Stomach (tissue), 8 donors: ENCODE measurements at regions not wholly inside any gene's neighbourhood (a gene's known extent, or its start where the extent isn't known, plus 50 kb on each side); places are given as distances from the start of the nearest gene placed in this dataset.

Experiments
- DNase-seq, 2 donors: peaks; one replicate each; pipeline versions ENCODE4 v3.0.0 to v3.0.0-alpha.2; 2013 to 2019
- H3K27ac ChIP-seq, 5 donors: fragments of 200-600 bp in 4 of 5; sonication (generic) in 4 of 5; one replicate each; pipeline ENCODE4 v1.5.1; 2013 to 2019; ENCODE audit warnings: mild to moderate bottlenecking in 1 of 5, moderate library complexity in 1 of 5
- H3K27me3 ChIP-seq, 3 donors: fragments of 200-600 bp; sonication (generic); one replicate each; pipeline ENCODE4 v1.5.1; 2017 to 2019; ENCODE audit warnings: mixed run types in 1 of 3
- H3K36me3 ChIP-seq, 4 donors: fragments of 200-600 bp; sonication (generic); 1 replicate in 3 of 4; 2 replicates in 1 of 4; pipeline ENCODE4 v1.5.1; 2016 to 2019
- H3K4me1 ChIP-seq, 4 donors: fragments of 200-600 bp; sonication (generic); one replicate each; pipeline ENCODE4 v1.5.1; 2016 to 2019
- H3K4me3 ChIP-seq, 4 donors: fragments of 200-600 bp; sonication (generic) in 3 of 4; one replicate each; pipeline ENCODE4 v1.5.1; 2016 to 2019; ENCODE audit warnings: mild to moderate bottlenecking in 1 of 4
- H3K9me3 ChIP-seq, 4 donors: fragments of 200-600 bp; sonication (generic); one replicate each; pipeline ENCODE4 v1.5.1; 2016 to 2019
- EP300 ChIP-seq: sonication (generic); formaldehyde crosslinking; IDR thresholded peaks from one replicate; pipeline ENCODE4 v1.6.1; 2017; ENCODE audit warnings: antibody characterized with exemption
- POLR2A ChIP-seq, 4 donors: fragments of 450-650 bp; IDR thresholded peaks; one replicate each; pipeline ENCODE4 v1.6.1; 2016; ENCODE audit warnings: antibody characterized with exemption in 4 of 4, control low read depth in 2 of 4, mild to moderate bottlenecking in 1 of 4, moderate library complexity in 1 of 4
- POLR2AphosphoS5 ChIP-seq, 3 donors: sonication (generic); formaldehyde crosslinking; IDR thresholded peaks; one replicate each; pipeline ENCODE4 v1.6.1; 2016; ENCODE audit warnings: antibody characterized with exemption in 3 of 3
- WGBS, 5 donors: extraction: QIAGEN DNeasy Blood & Tissue Kit in 3 of 5; methylation state at CpG; one replicate each; pipeline versions ENCODE4 v1.1.5 to v1.1.7; 2013 to 2018; 5-methylcytosine and 5-hydroxymethylcytosine counted together
- intact Hi-C: fragments of 100-400 bp; cut with DNase I; formaldehyde crosslinking; loops from one replicate; pipeline ENCODE4 v1.15.1; 2023; ENCODE audit warnings: low total_unique reads
- TF ChIP-seq, protein P1 (sequence below), 7 experiments: fragments of 450-650 bp in 4 of 7; fragments of 200-600 bp in 3 of 7; sonication (generic) in 3 of 7; IDR thresholded peaks; one replicate each; pipeline ENCODE4 v1.5.1; 2016 to 2019; ENCODE audit warnings: antibody characterized with exemption in 7 of 7, control low read depth in 2 of 7, mild to moderate bottlenecking in 1 of 7
- donor health status: healthy with polysubstance abuse.
- donor health status: Bipolar disorder and iron deficiency.
- donor health status: healthy.

- TF ChIP-seq EP300 (no peak), POLR2A (IDR thresholded peaks at IDR 0.05) (no peak), POLR2AphosphoS5 (IDR thresholded peaks at IDR 0.05) (no peak)
- TF ChIP-seq, protein P1, sequence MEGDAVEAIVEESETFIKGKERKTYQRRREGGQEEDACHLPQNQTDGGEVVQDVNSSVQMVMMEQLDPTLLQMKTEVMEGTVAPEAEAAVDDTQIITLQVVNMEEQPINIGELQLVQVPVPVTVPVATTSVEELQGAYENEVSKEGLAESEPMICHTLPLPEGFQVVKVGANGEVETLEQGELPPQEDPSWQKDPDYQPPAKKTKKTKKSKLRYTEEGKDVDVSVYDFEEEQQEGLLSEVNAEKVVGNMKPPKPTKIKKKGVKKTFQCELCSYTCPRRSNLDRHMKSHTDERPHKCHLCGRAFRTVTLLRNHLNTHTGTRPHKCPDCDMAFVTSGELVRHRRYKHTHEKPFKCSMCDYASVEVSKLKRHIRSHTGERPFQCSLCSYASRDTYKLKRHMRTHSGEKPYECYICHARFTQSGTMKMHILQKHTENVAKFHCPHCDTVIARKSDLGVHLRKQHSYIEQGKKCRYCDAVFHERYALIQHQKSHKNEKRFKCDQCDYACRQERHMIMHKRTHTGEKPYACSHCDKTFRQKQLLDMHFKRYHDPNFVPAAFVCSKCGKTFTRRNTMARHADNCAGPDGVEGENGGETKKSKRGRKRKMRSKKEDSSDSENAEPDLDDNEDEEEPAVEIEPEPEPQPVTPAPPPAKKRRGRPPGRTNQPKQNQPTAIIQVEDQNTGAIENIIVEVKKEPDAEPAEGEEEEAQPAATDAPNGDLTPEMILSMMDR (IDR thresholded peaks at IDR 0.05), result no peak
- intact Hi-C loops, result no loop called here
- H3K27ac ChIP-seq, result no peak overlapping the region
- no peak overlapping the region for H3K4me3 ChIP-seq
- no peak for DNase-seq
- H3K36me3 ChIP-seq, result no peaks in the 10 kb centered on the region
- H3K27me3 ChIP-seq, result no peaks in the 10 kb centered on the region
- WGBS, 5 donors, result 91 to 99% (median 97%) methylated on average over 3 of the region's 3 CpGs
- no peaks in the 10 kb centered on the region for H3K9me3 ChIP-seq
- H3K4me1 ChIP-seq, result peaks cover 0 to 17% (median 11%) of the 10 kb centered on the region in 4 donors
Measured at GRCh38 chr2:54059504-54059903, 55.9 kb upstream of the ACYP2 start.

GRCh38 chr2:54058449-54058848 lies 57.0 kb upstream of the ACYP2 start:
- Histone ChIP-seq H3K27me3 (no peaks in the 10 kb centered on the region), H3K4me1 (peaks cover 0 to 14% (median 8%) of the 10 kb centered on the region in 4 donors)
- WGBS, 5 donors, result 95 to 100% (median 97%) methylated on average over 1 of the region's 1 CpG

GRCh38 chr2:54054774-54055173 lies 60.6 kb upstream of the ACYP2 start:
- Histone ChIP-seq H3K9me3 (no peaks in the 10 kb centered on the region), H3K27ac (peak overlapping the region in 3 of 5 donors; percentile 2 to 58 (median 46)), H3K27me3 (no peaks in the 10 kb centered on the region), H3K36me3 (peaks cover 0 to 17% (median 12%) of the 10 kb centered on the region in 4 donors), H3K4me1 (peaks cover 0 to 17% (median 8%) of the 10 kb centered on the region in 4 donors), H3K4me3 (no peak overlapping the region)
- no peak for DNase-seq
- 31 to 55% (median 49%) methylated on average over 4 of the region's 4 CpGs for whole genome bisulfite sequencing, 5 donors
- intact Hi-C loops, result no loop called here
- TF ChIP-seq POLR2A (IDR thresholded peaks at IDR 0.05) (no peak), EP300 (no peak), POLR2AphosphoS5 (IDR thresholded peaks at IDR 0.05) (no peak)
- TF ChIP-seq, protein P1 (IDR thresholded peaks at IDR 0.05), result no peak

More at GRCh38 chr2:54058449-54058848, 57.0 kb upstream of the ACYP2 start:
- intact Hi-C loops, result no loop called here
- TF ChIP-seq POLR2A (IDR thresholded peaks at IDR 0.05) (no peak), POLR2AphosphoS5 (IDR thresholded peaks at IDR 0.05) (no peak), EP300 (no peak)
- TF ChIP-seq, protein P1 (IDR thresholded peaks at IDR 0.05), result no peak
- H3K36me3 ChIP-seq, result peaks cover 0 to under 1% (median 0%) of the 10 kb centered on the region in 4 donors
- no peak for DNase-seq
- no peaks in the 10 kb centered on the region for H3K9me3 ChIP-seq
- H3K27ac ChIP-seq, result no peak overlapping the region
- no peak overlapping the region for H3K4me3 ChIP-seq

DNA sequence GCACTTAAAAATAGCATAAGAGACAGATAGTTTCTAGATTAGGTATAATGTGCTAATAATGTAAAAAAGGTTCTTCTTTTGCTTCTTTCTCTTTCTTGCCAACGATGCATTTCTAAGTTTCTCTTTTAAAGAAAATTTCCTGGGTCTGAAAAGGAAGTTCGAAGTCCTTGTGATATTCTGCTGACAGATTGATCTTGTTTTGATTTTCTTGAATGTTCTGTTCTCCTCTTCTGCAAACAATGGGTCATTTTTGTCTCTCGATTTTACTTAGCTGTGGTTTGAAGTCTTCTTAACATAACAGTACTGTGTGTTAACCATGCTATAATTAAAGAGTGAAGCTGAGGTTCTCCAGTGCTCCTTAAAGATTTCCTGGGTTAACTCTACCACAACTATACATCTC lies 61.1 kb upstream of the ACYP2 start:
- intact Hi-C loops, result no loop called here
- Histone ChIP-seq H3K4me1 (peaks cover 0 to 22% (median 10%) of the 10 kb centered on the region in 4 donors), H3K4me3 (no peak overlapping the region), H3K36me3 (peaks cover 0 to 17% (median 12%) of the 10 kb centered on the region in 4 donors), H3K27me3 (no peaks in the 10 kb centered on the region), H3K27ac (peak overlapping the region in 4 of 5 donors; percentile 2 to 58 (median 34)), H3K9me3 (no peaks in the 10 kb centered on the region)
- DNase-seq, result no peak
- TF ChIP-seq POLR2AphosphoS5 (IDR thresholded peaks at IDR 0.05) (no peak), EP300 (no peak), POLR2A (IDR thresholded peaks at IDR 0.05) (no peak)
- TF ChIP-seq, protein P1 (IDR thresholded peaks at IDR 0.05), result no peak
- WGBS, 5 donors, result 26 to 48% (median 36%) methylated on average over 3 of the region's 3 CpGs
